ENCODE measurements at regions not wholly inside any gene's neighbourhood (a gene's known extent, or its start where the extent isn't known, plus 50 kb on each side); places are given as distances from the start of the nearest gene placed in this dataset.

GRCh38 chr3:104951426-104951825, 415.3 kb upstream of the ALCAM start:
- H3K27me3 Mint-ChIP-seq = no peaks in the 10 kb centered on the region

GRCh38 chr3:104952146-104952972, 414.4 kb upstream of the ALCAM start:
- no peak overlapping the region for H3K4me3 ChIP-seq (ENCODE audit: low read length)
- Mint-ChIP-seq H3K27me3 (no peaks in the 10 kb centered on the region), H3K4me3 (no peak overlapping the region), H3K9me3 (no peaks in the 10 kb centered on the region), H3K36me3 (ENCODE audit: low read depth) (no peaks in the 10 kb centered on the region), H3K4me1 (ENCODE audit: low read depth) (no peaks in the 10 kb centered on the region), H3K27ac (no peak overlapping the region)
- H3K9me3 ChIP-seq (ENCODE audit: control insufficient read depth in 1 of 2, insufficient read depth in 1 of 2, low read length in 2 of 2) = peaks cover 0 to 12% of the 10 kb centered on the region in 2 experiments
- ATAC-seq (ENCODE audit: poor library complexity) (no peak), DNase-seq (no peak)
- H3K27me3 ChIP-seq (ENCODE audit: control insufficient read depth in 1 of 2, insufficient read depth in 2 of 2, low read length in 2 of 2) = no peaks in the 10 kb centered on the region
- H3K27ac ChIP-seq (ENCODE audit: low read depth in 1 of 2, low read length in 2 of 2) = no peak overlapping the region
- intact Hi-C loops (cut with DNase I, micrococcal nuclease) = no loop called here
- POLR2A ChIA-PET = no interaction called here
- CTCF ChIA-PET = no interaction called here
- H3K36me3 ChIP-seq (ENCODE audit: insufficient read depth, low read length) = no peaks in the 10 kb centered on the region
- TF ChIP-seq CTCF (IDR thresholded peaks at IDR 0.05) = no peak
- H3K4me1 ChIP-seq (ENCODE audit: insufficient read depth, low read length) = no peaks in the 10 kb centered on the region

More at GRCh38 chr3:104951426-104951825, 415.3 kb upstream of the ALCAM start:
- CTCF ChIA-PET = no interaction called here
- no peak for TF ChIP-seq CTCF (IDR thresholded peaks at IDR 0.05)
- Mint-ChIP-seq H3K4me1 (ENCODE audit: low read depth) (no peaks in the 10 kb centered on the region), H3K9me3 (no peaks in the 10 kb centered on the region), H3K36me3 (ENCODE audit: low read depth) (no peaks in the 10 kb centered on the region), H3K4me3 (no peak overlapping the region), H3K27ac (no peak overlapping the region)
- intact Hi-C loops (cut with DNase I, micrococcal nuclease) = no loop called here
- DNase-seq (no peak), ATAC-seq (ENCODE audit: poor library complexity) (no peak)
- POLR2A ChIA-PET = no interaction called here
- no peak overlapping the region for H3K27ac ChIP-seq (ENCODE audit: low read depth in 1 of 2, low read length in 2 of 2)
- H3K9me3 ChIP-seq (ENCODE audit: control insufficient read depth in 1 of 2, insufficient read depth in 1 of 2, low read length in 2 of 2) = peaks cover 0 to 6% of the 10 kb centered on the region in 2 experiments
- H3K36me3 ChIP-seq (ENCODE audit: insufficient read depth, low read length) = no peaks in the 10 kb centered on the region
- H3K4me1 ChIP-seq (ENCODE audit: insufficient read depth, low read length) = no peaks in the 10 kb centered on the region
- no peak overlapping the region for H3K4me3 ChIP-seq (ENCODE audit: low read length)
- H3K27me3 ChIP-seq (ENCODE audit: control insufficient read depth in 1 of 2, insufficient read depth in 2 of 2, low read length in 2 of 2) = no peaks in the 10 kb centered on the region

- Histone ChIP-seq H3K4me1 (ENCODE audit: insufficient read depth, low read length) (no peaks in the 10 kb centered on the region), H3K36me3 (ENCODE audit: insufficient read depth, low read length) (no peaks in the 10 kb centered on the region), H3K27ac (ENCODE audit: low read depth in 1 of 2, low read length in 2 of 2) (no peak overlapping the region), H3K4me3 (ENCODE audit: low read length) (no peak overlapping the region), H3K9me3 (ENCODE audit: control insufficient read depth in 1 of 2, insufficient read depth in 1 of 2, low read length in 2 of 2) (peaks cover 0 to 8% of the 10 kb centered on the region in 2 experiments), H3K27me3 (ENCODE audit: control insufficient read depth in 1 of 2, insufficient read depth in 2 of 2, low read length in 2 of 2) (no peaks in the 10 kb centered on the region)
- Mint-ChIP-seq H3K27ac (no peak overlapping the region), H3K9me3 (no peaks in the 10 kb centered on the region), H3K27me3 (no peaks in the 10 kb centered on the region), H3K4me1 (ENCODE audit: low read depth) (no peaks in the 10 kb centered on the region), H3K36me3 (ENCODE audit: low read depth) (no peaks in the 10 kb centered on the region), H3K4me3 (no peak overlapping the region)
- DNase-seq = no peak
- ChIA-PET CTCF (no interaction called here), POLR2A (no interaction called here)
- no peak for ATAC-seq (ENCODE audit: poor library complexity)
- no peak for TF ChIP-seq CTCF (IDR thresholded peaks at IDR 0.05)
- intact Hi-C loops (cut with DNase I, micrococcal nuclease) = no loop called here
These were observed 409.9 kb upstream of the ALCAM start for GRCh38 chr3:104956620-104957345.
